H9 (cell line): ENCODE measurements at regions not wholly inside any gene's neighbourhood (a gene's known extent, or its start where the extent isn't known, plus 50 kb on each side); places are given as distances from the start of the nearest gene placed in this dataset.

Experiments
- DNase-seq: peaks from one replicate; pipeline ENCODE4 v3.0.0-alpha.2; 2017
- H2AFZ ChIP-seq: one replicate; pipeline ENCODE4 v1.6.1; 2013; ENCODE audit warnings: mild to moderate bottlenecking, low read length, control low read depth, moderate library complexity
- H2AK5ac ChIP-seq: 2 replicates; pipeline ENCODE4 v1.6.1; 2013; ENCODE audit warnings: low read length, control low read depth, mixed read lengths; ENCODE audit not compliant: insufficient read length
- H2BK120ac ChIP-seq: one replicate; pipeline ENCODE4 v1.6.1; 2013; ENCODE audit warnings: low read depth, mild to moderate bottlenecking, low read length, control low read depth, inconsistent platforms; ENCODE audit not compliant: poor library complexity, severe bottlenecking
- H2BK12ac ChIP-seq: 2 replicates; pipeline ENCODE4 v1.6.1; 2013; ENCODE audit warnings: low read length, control low read depth, mixed read lengths, low read depth; ENCODE audit not compliant: insufficient read length
- H2BK15ac ChIP-seq: 2 replicates; pipeline ENCODE4 v1.6.1; 2013; ENCODE audit warnings: low read depth, low read length, control low read depth
- H2BK20ac ChIP-seq: one replicate; pipeline ENCODE4 v1.6.1; 2013; ENCODE audit warnings: low read depth, mild to moderate bottlenecking, low read length, control low read depth, inconsistent platforms; ENCODE audit not compliant: poor library complexity, severe bottlenecking
- H2BK5ac ChIP-seq: 2 replicates; pipeline ENCODE4 v1.6.1; 2013; ENCODE audit warnings: low read length, control low read depth, mixed read lengths; ENCODE audit not compliant: insufficient read length
- H3K14ac ChIP-seq: 2 replicates; pipeline ENCODE4 v1.6.1; 2013; ENCODE audit warnings: low read length, control low read depth; ENCODE audit not compliant: insufficient read depth
- H3K18ac ChIP-seq: 2 replicates; pipeline ENCODE4 v1.6.1; 2013; ENCODE audit warnings: low read depth, mild to moderate bottlenecking, mixed read lengths, low read length, control low read depth; ENCODE audit not compliant: insufficient read length
- H3K23ac ChIP-seq: 2 replicates; pipeline ENCODE4 v1.6.1; 2013; ENCODE audit warnings: low read length, control low read depth, mixed read lengths, low read depth; ENCODE audit not compliant: insufficient read length
- H3K23me2 ChIP-seq: 2 replicates; pipeline ENCODE4 v1.6.1; 2013; ENCODE audit warnings: low read depth, mild to moderate bottlenecking, mixed read lengths, low read length, control low read depth; ENCODE audit not compliant: insufficient read length, poor library complexity, severe bottlenecking
- H3K27ac ChIP-seq: 2 replicates; pipeline ENCODE4 v1.5.1; 2013; ENCODE audit warnings: low read length, control low read depth, mixed read lengths, low read depth; ENCODE audit not compliant: insufficient read length
- H3K27me3 ChIP-seq: 2 replicates; pipeline ENCODE4 v1.6.1; 2013; ENCODE audit warnings: low read length, control low read depth, inconsistent platforms; ENCODE audit not compliant: insufficient read depth
- H3K4ac ChIP-seq: 2 replicates; pipeline ENCODE4 v1.6.1; 2013; ENCODE audit warnings: low read depth, mild to moderate bottlenecking, control low read depth, inconsistent platforms, low read length, moderate library complexity
- H3K4me1 ChIP-seq: 2 replicates; pipeline ENCODE4 v1.6.1; 2013; ENCODE audit warnings: low read length, control low read depth, inconsistent platforms; ENCODE audit not compliant: insufficient read depth
- H3K4me2 ChIP-seq: 2 replicates; pipeline ENCODE4 v1.6.1; 2013; ENCODE audit warnings: low read length, control low read depth, mixed read lengths; ENCODE audit not compliant: insufficient read length, insufficient read depth
- H3K56ac ChIP-seq: 2 replicates; pipeline ENCODE4 v1.6.1; 2013; ENCODE audit warnings: low read depth, mild to moderate bottlenecking, mixed read lengths, low read length, control low read depth; ENCODE audit not compliant: insufficient read length
- H3K79me1 ChIP-seq: 2 replicates; pipeline ENCODE4 v1.6.1; 2013; ENCODE audit warnings: low read depth, mild to moderate bottlenecking, moderate library complexity, low read length, control low read depth, inconsistent platforms; ENCODE audit not compliant: insufficient read depth, poor library complexity, severe bottlenecking
- H3K79me2 ChIP-seq: 2 replicates; pipeline ENCODE4 v1.6.1; 2013; ENCODE audit warnings: low read length, control low read depth, inconsistent platforms; ENCODE audit not compliant: insufficient read depth
- H3K9ac ChIP-seq: 2 replicates; pipeline ENCODE4 v1.6.1; 2013; ENCODE audit warnings: low read length, control low read depth, mixed read lengths; ENCODE audit not compliant: insufficient read length; ENCODE audit errors: extremely low read depth
- H3K9me3 ChIP-seq: one replicate; pipeline ENCODE4 v1.6.1; 2013; ENCODE audit warnings: low read depth, low read length, inconsistent platforms; ENCODE audit not compliant: control insufficient read depth
- H3T11ph ChIP-seq: one replicate; pipeline ENCODE4 v1.6.1; 2013; ENCODE audit warnings: mild to moderate bottlenecking, low read length, control low read depth, inconsistent platforms
- H4K20me1 ChIP-seq: one replicate; pipeline ENCODE4 v1.6.1; 2013; ENCODE audit not compliant: control insufficient read depth, insufficient read length, insufficient read depth
- H4K5ac ChIP-seq: 2 replicates; pipeline ENCODE4 v1.6.1; 2013; ENCODE audit warnings: low read depth, mild to moderate bottlenecking, mixed read lengths, low read length, control low read depth; ENCODE audit not compliant: insufficient read length
- H4K8ac ChIP-seq: replicated peaks from 2 replicates; pipeline ENCODE4 v1.6.1; 2013; ENCODE audit warnings: low read length, control low read depth, mixed read lengths, low read depth; ENCODE audit not compliant: insufficient read length
- H4K91ac ChIP-seq: 2 replicates; pipeline ENCODE4 v1.6.1; 2013; ENCODE audit warnings: low read depth, mild to moderate bottlenecking, moderate library complexity, mixed read lengths, low read length, control low read depth; ENCODE audit not compliant: insufficient read length
- H3K27ac Mint-ChIP-seq, 3 experiments: 2 replicates in 2 of 3; 3 replicates in 1 of 3; pipeline ENCODE4 v1.8.0; 2020 to 2021; ENCODE audit warnings: mixed read lengths in 3 of 3, mild to moderate bottlenecking in 1 of 3, moderate library complexity in 1 of 3
- H3K27me3 Mint-ChIP-seq: 2 replicates; pipeline ENCODE4 v1.8.0; 2021; ENCODE audit warnings: low read depth, mild to moderate bottlenecking, moderate library complexity, mixed read lengths
- H3K36me3 Mint-ChIP-seq, 3 experiments: 2 replicates in 2 of 3; 3 replicates in 1 of 3; pipeline ENCODE4 v1.8.0; 2020 to 2021; ENCODE audit warnings: low read depth in 3 of 3, mixed read lengths in 3 of 3; ENCODE audit not compliant: insufficient read depth in 1 of 3
- H3K4me1 Mint-ChIP-seq, 2 experiments: 2 replicates each; pipeline ENCODE4 v1.8.0; 2020; ENCODE audit warnings: mixed read lengths in 2 of 2
- H3K4me3 Mint-ChIP-seq, 2 experiments: 2 replicates in 1 of 2; 3 replicates in 1 of 2; pipeline ENCODE4 v1.8.0; 2020 to 2021; ENCODE audit warnings: mild to moderate bottlenecking in 2 of 2, mixed read lengths in 2 of 2, moderate library complexity in 1 of 2
- H3K9me3 Mint-ChIP-seq, 2 experiments: 2 replicates in 1 of 2; 3 replicates in 1 of 2; pipeline ENCODE4 v1.8.0; 2020; ENCODE audit warnings: mild to moderate bottlenecking in 2 of 2, mixed read lengths in 2 of 2, moderate library complexity in 1 of 2
- WGBS: extraction: QIAGEN DNeasy Blood & Tissue Kit; methylation state at CpG from one replicate; pipeline ENCODE4 v1.1.7; 2013; ENCODE audit warnings: missing lambda C conversion rate, low lambda C conversion rate, mixed read lengths; ENCODE audit not compliant: insufficient read length; ENCODE audit errors: extremely low coverage; 5-methylcytosine and 5-hydroxymethylcytosine counted together
- TF ChIP-seq, protein P1 (sequence below): fragments of 200-600 bp; sonication (generic); conservative IDR thresholded peaks from 3 replicates; pipeline ENCODE4 v1.8.0; 2021; ENCODE audit warnings: antibody characterized with exemption, mild to moderate bottlenecking

- Mint-ChIP-seq H3K4me3 (no peak overlapping the region), H3K27ac (no peak overlapping the region), H3K9me3 (peaks cover 2 to 3% of the 10 kb centered on the region in 2 experiments; a peak in 4 of 5 replicates), H3K4me1 (peaks cover 7 to 9% of the 10 kb centered on the region in 2 experiments), H3K27me3 (no peaks in the 10 kb centered on the region; the same call in none of the 2 replicates), H3K36me3 (peaks cover 2 to 3% (median 2%) of the 10 kb centered on the region in 3 experiments; a peak in 6 of 7 replicates)
- no peak overlapping the region for H2AFZ ChIP-seq
- TF ChIP-seq, protein P1, sequence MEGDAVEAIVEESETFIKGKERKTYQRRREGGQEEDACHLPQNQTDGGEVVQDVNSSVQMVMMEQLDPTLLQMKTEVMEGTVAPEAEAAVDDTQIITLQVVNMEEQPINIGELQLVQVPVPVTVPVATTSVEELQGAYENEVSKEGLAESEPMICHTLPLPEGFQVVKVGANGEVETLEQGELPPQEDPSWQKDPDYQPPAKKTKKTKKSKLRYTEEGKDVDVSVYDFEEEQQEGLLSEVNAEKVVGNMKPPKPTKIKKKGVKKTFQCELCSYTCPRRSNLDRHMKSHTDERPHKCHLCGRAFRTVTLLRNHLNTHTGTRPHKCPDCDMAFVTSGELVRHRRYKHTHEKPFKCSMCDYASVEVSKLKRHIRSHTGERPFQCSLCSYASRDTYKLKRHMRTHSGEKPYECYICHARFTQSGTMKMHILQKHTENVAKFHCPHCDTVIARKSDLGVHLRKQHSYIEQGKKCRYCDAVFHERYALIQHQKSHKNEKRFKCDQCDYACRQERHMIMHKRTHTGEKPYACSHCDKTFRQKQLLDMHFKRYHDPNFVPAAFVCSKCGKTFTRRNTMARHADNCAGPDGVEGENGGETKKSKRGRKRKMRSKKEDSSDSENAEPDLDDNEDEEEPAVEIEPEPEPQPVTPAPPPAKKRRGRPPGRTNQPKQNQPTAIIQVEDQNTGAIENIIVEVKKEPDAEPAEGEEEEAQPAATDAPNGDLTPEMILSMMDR = no peak
- H3K4ac ChIP-seq = no peak overlapping the region
- no peaks in the 10 kb centered on the region for H3K27me3 ChIP-seq
- H3K23me2 ChIP-seq = no peaks in the 10 kb centered on the region
- no peak overlapping the region for H4K91ac ChIP-seq
- H3K23ac ChIP-seq = no peak overlapping the region
- H2BK15ac ChIP-seq = no peak overlapping the region
- H2BK120ac ChIP-seq = no peak overlapping the region
- H3K27ac ChIP-seq = no peak overlapping the region
- H3K9me3 ChIP-seq = no peaks in the 10 kb centered on the region
- H2BK5ac ChIP-seq = no peak overlapping the region
- H4K5ac ChIP-seq = no peak overlapping the region
- H3K79me2 ChIP-seq = no peaks in the 10 kb centered on the region
- H3K18ac ChIP-seq = no peak overlapping the region
- no peak overlapping the region for H3K56ac ChIP-seq
- no peaks in the 10 kb centered on the region for H3K79me1 ChIP-seq
- no peak overlapping the region for H3T11ph ChIP-seq
- H3K9ac ChIP-seq = no peak overlapping the region
- H3K4me2 ChIP-seq = no peak overlapping the region
- DNase-seq = no peak
- H3K14ac ChIP-seq = no peak overlapping the region
- no peak overlapping the region for H2BK12ac ChIP-seq
- H4K8ac ChIP-seq = no peak overlapping the region
- no peak overlapping the region for H2AK5ac ChIP-seq
- no peaks in the 10 kb centered on the region for H3K4me1 ChIP-seq
- WGBS = no CpG with 5 or more reads among the region's 8 CpGs
- no peak overlapping the region for H2BK20ac ChIP-seq
- no peaks in the 10 kb centered on the region for H4K20me1 ChIP-seq
Observed at GRCh38 chr10:78250313-78251015, 216.8 kb downstream of the RPS24 start.
